ENCODE measurements at regions not wholly inside any gene's neighbourhood (a gene's known extent, or its start where the extent isn't known, plus 50 kb on each side); places are given as distances from the start of the nearest gene placed in this dataset.

- peaks cover 16 to 28% of the 10 kb centered on the region in 2 donors for H3K9me3 Mint-ChIP-seq
- no peak for ATAC-seq
These were observed 1086.8 kb upstream of the PIK3C3 start for GRCh38 chr18:40868110-40868858.

GRCh38 chr18:40867459-40867858 lies 1087.6 kb upstream of the PIK3C3 start:
- ATAC-seq: no peak
- no peak overlapping the region for H3K27ac Mint-ChIP-seq
- peaks cover 0 to 7% of the 10 kb centered on the region in 2 donors for H3K36me3 Mint-ChIP-seq
- no peak for DNase-seq (ENCODE audit: low spot score in 2 of 2)
- H3K9me3 Mint-ChIP-seq: peaks cover 17 to 29% of the 10 kb centered on the region in 2 donors

More at GRCh38 chr18:40868110-40868858, 1086.8 kb upstream of the PIK3C3 start:
- Mint-ChIP-seq H3K27ac (no peak overlapping the region), H3K36me3 (peaks cover 0 to 7% of the 10 kb centered on the region in 2 donors)
- no peak for DNase-seq (ENCODE audit: low spot score in 2 of 2)

- ATAC-seq: no peak
- peaks cover 0 to 7% of the 10 kb centered on the region in 2 donors for H3K36me3 Mint-ChIP-seq
- H3K27ac Mint-ChIP-seq: no peak overlapping the region
- no peak for DNase-seq (ENCODE audit: low spot score in 2 of 2)
- peaks cover 21 to 29% of the 10 kb centered on the region in 2 donors for H3K9me3 Mint-ChIP-seq
These were observed 1088.1 kb upstream of the PIK3C3 start for GRCh38 chr18:40866968-40867367.

- no peak for ATAC-seq
- DNase-seq (ENCODE audit: low spot score in 2 of 2): no peak
- Mint-ChIP-seq H3K36me3 (peaks cover 0 to 7% of the 10 kb centered on the region in 2 donors), H3K27ac (no peak overlapping the region), H3K9me3 (peaks cover 19 to 22% of the 10 kb centered on the region in 2 donors)
These were observed 1088.9 kb upstream of the PIK3C3 start for GRCh38 chr18:40866013-40866645.

- ATAC-seq (no peak), DNase-seq (ENCODE audit: low spot score in 2 of 2) (no peak)
- Mint-ChIP-seq H3K27ac (no peak overlapping the region), H3K36me3 (peaks cover 0 to 7% of the 10 kb centered on the region in 2 donors), H3K9me3 (peaks cover 17 to 19% of the 10 kb centered on the region in 2 donors)
These were observed 1090.2 kb upstream of the PIK3C3 start for GRCh38 chr18:40864846-40865245.

GRCh38 chr18:40863801-40864200 lies 1091.2 kb upstream of the PIK3C3 start:
- no peak for DNase-seq (ENCODE audit: low spot score in 2 of 2)
- ATAC-seq: no peak
- Mint-ChIP-seq H3K27ac (no peak overlapping the region), H3K36me3 (peaks cover 0 to 7% of the 10 kb centered on the region in 2 donors), H3K9me3 (peaks cover 14 to 16% of the 10 kb centered on the region in 2 donors)

- H3K36me3 Mint-ChIP-seq: peaks cover 0 to 7% of the 10 kb centered on the region in 2 donors
- peaks cover 19 to 25% of the 10 kb centered on the region in 2 donors for H3K9me3 Mint-ChIP-seq
- ATAC-seq: no peak
- H3K27ac Mint-ChIP-seq: no peak overlapping the region
- DNase-seq (ENCODE audit: low spot score in 2 of 2): no peak
These were observed 1094.8 kb upstream of the PIK3C3 start for GRCh38 chr18:40860189-40860588.

- peaks cover 24% of the 10 kb centered on the region in 2 donors for H3K9me3 Mint-ChIP-seq
- DNase-seq (ENCODE audit: low spot score in 2 of 2) (no peak), ATAC-seq (no peak)
- H3K27ac Mint-ChIP-seq: no peak overlapping the region
- H3K36me3 Mint-ChIP-seq: no peaks in the 10 kb centered on the region
These were observed 1099.4 kb upstream of the PIK3C3 start for GRCh38 chr18:40855661-40856060.

GRCh38 chr18:40852406-40852805 lies 1102.6 kb upstream of the PIK3C3 start:
- Mint-ChIP-seq H3K9me3 (peaks cover 21 to 22% of the 10 kb centered on the region in 2 donors), H3K36me3 (no peaks in the 10 kb centered on the region)

GRCh38 chr18:40851014-40851429 lies 1104.0 kb upstream of the PIK3C3 start:
- Mint-ChIP-seq H3K9me3 (peaks cover 20 to 21% of the 10 kb centered on the region in 2 donors), H3K36me3 (no peaks in the 10 kb centered on the region), H3K27ac (no peak overlapping the region)
- no peak for ATAC-seq
- DNase-seq (ENCODE audit: low spot score in 2 of 2): no peak

More at GRCh38 chr18:40852406-40852805, 1102.6 kb upstream of the PIK3C3 start:
- no peak overlapping the region for H3K27ac Mint-ChIP-seq
- ATAC-seq (no peak), DNase-seq (ENCODE audit: low spot score in 2 of 2) (no peak)

- ATAC-seq: no peak
- no peak for DNase-seq (ENCODE audit: low spot score in 2 of 2)
- Mint-ChIP-seq H3K27ac (no peak overlapping the region), H3K9me3 (peaks cover 20 to 21% of the 10 kb centered on the region in 2 donors), H3K36me3 (no peaks in the 10 kb centered on the region)
These were observed 1105.1 kb upstream of the PIK3C3 start for GRCh38 chr18:40849886-40850285.

- ATAC-seq: no peak
- Mint-ChIP-seq H3K27ac (no peak overlapping the region), H3K9me3 (peaks cover 11 to 26% of the 10 kb centered on the region in 2 donors), H3K36me3 (peaks cover 0 to 5% of the 10 kb centered on the region in 2 donors)
- DNase-seq (ENCODE audit: low spot score in 2 of 2): no peak
These were observed 1113.6 kb upstream of the PIK3C3 start for GRCh38 chr18:40841467-40841866.

GRCh38 chr18:40841063-40841462 lies 1114.0 kb upstream of the PIK3C3 start:
- H3K36me3 Mint-ChIP-seq: peaks cover 0 to 5% of the 10 kb centered on the region in 2 donors
- peaks cover 11 to 26% of the 10 kb centered on the region in 2 donors for H3K9me3 Mint-ChIP-seq
- H3K27ac Mint-ChIP-seq: no peak overlapping the region
- DNase-seq (ENCODE audit: low spot score in 2 of 2) (no peak), ATAC-seq (no peak)

GRCh38 chr18:40832362-40832761 lies 1122.7 kb upstream of the PIK3C3 start:
- no peaks in the 10 kb centered on the region for H3K36me3 Mint-ChIP-seq

GRCh38 chr18:40824291-40824690 lies 1130.7 kb upstream of the PIK3C3 start:
- ATAC-seq (no peak), DNase-seq (ENCODE audit: low spot score in 2 of 2) (no peak)
- peaks cover 22 to 29% of the 10 kb centered on the region in 2 donors for H3K9me3 Mint-ChIP-seq
- H3K27ac Mint-ChIP-seq: no peak overlapping the region
- H3K36me3 Mint-ChIP-seq: peaks cover 0 to 22% of the 10 kb centered on the region in 2 donors

More at GRCh38 chr18:40832362-40832761, 1122.7 kb upstream of the PIK3C3 start:
- ATAC-seq (no peak), DNase-seq (ENCODE audit: low spot score in 2 of 2) (no peak)
- Mint-ChIP-seq H3K9me3 (peaks cover 0 to 7% of the 10 kb centered on the region in 2 donors), H3K27ac (no peak overlapping the region)

GRCh38 chr18:40821596-40822243 lies 1133.3 kb upstream of the PIK3C3 start:
- DNase-seq (ENCODE audit: low spot score in 2 of 2): no peak
- Mint-ChIP-seq H3K9me3 (peaks cover 26 to 38% of the 10 kb centered on the region in 2 donors), H3K36me3 (peaks cover 0 to 22% of the 10 kb centered on the region in 2 donors), H3K27ac (no peak overlapping the region)
- no peak for ATAC-seq

GRCh38 chr18:40812981-40813515 lies 1142.0 kb upstream of the PIK3C3 start:
- Mint-ChIP-seq H3K36me3 (peaks cover 0 to 13% of the 10 kb centered on the region in 2 donors), H3K27ac (no peak overlapping the region), H3K9me3 (peaks cover 15 to 16% of the 10 kb centered on the region in 2 donors)
- DNase-seq (ENCODE audit: low spot score in 2 of 2): no peak
- ATAC-seq: no peak

Measured in activated naive CD4-positive, alpha-beta T cell treated with anti-CD3 and anti-CD28 coated beads, Interleukin-2, amount 50 U/mL, for 72 hours (primary cell).